Liver (tissue), 7 donors: ENCODE measurements at regions not wholly inside any gene's neighbourhood (a gene's known extent, or its start where the extent isn't known, plus 50 kb on each side); places are given as distances from the start of the nearest gene placed in this dataset.

Source experiments
- DNase-seq: peaks from one replicate; pipeline ENCODE4 v3.0.0-alpha.2; 2017; ENCODE audit warnings: low spot score
- H3K27ac ChIP-seq, 2 donors: one replicate each; pipeline ENCODE4 v1.7.0; 2013; ENCODE audit warnings: inconsistent platforms in 2 of 2, low read length in 2 of 2, control low read depth in 1 of 2, low read depth in 1 of 2, mild to moderate bottlenecking in 1 of 2
- H3K27me3 ChIP-seq, 4 donors: one replicate each; pipeline versions ENCODE4 v1.6.1 to v1.7.0; 2013; ENCODE audit warnings: low read length in 3 of 4, inconsistent platforms in 1 of 4, mild to moderate bottlenecking in 1 of 4, moderate library complexity in 1 of 4; ENCODE audit not compliant: control insufficient read depth in 4 of 4, insufficient read depth in 4 of 4
- H3K36me3 ChIP-seq, 4 donors: one replicate each; pipeline versions ENCODE4 v1.6.1 to v1.7.0; 2013; ENCODE audit warnings: low read length in 3 of 4, mild to moderate bottlenecking in 3 of 4, low read depth in 1 of 4, moderate library complexity in 1 of 4; ENCODE audit not compliant: control insufficient read depth in 4 of 4, insufficient read depth in 3 of 4
- H3K4me1 ChIP-seq, 4 donors: one replicate each; pipeline versions ENCODE4 v1.6.1 to v1.7.0; 2013; ENCODE audit warnings: low read length in 3 of 4, mild to moderate bottlenecking in 3 of 4, moderate library complexity in 1 of 4; ENCODE audit not compliant: control insufficient read depth in 4 of 4, insufficient read depth in 4 of 4
- H3K4me3 ChIP-seq, 3 donors: one replicate each; pipeline versions ENCODE4 v1.6.1 to v1.7.0; 2013; ENCODE audit warnings: low read length in 3 of 3, control low read depth in 1 of 3, low read depth in 1 of 3, mild to moderate bottlenecking in 1 of 3
- H3K9ac ChIP-seq, 2 donors: one replicate each; pipeline ENCODE4 v1.7.0; 2013; ENCODE audit warnings: low read length in 2 of 2, mild to moderate bottlenecking in 2 of 2, moderate library complexity in 2 of 2, control low read depth in 1 of 2, low read depth in 1 of 2
- H3K9me3 ChIP-seq, 4 donors: one replicate each; pipeline versions ENCODE4 v1.6.1 to v1.7.0; 2013; ENCODE audit warnings: low read length in 3 of 4; ENCODE audit not compliant: control insufficient read depth in 4 of 4
- CTCF ChIP-seq: fragments of 150-350 bp; IDR thresholded peaks from 2 replicates; pipeline ENCODE4 v1.5.1; 2017; ENCODE audit warnings: improper control_type of control experiment, low read depth, low read length; ENCODE audit not compliant: missing input control
- EGR1 ChIP-seq, 2 donors: IDR thresholded peaks; 2 replicates each; pipeline ENCODE4 v1.6.1; 2016 to 2018; ENCODE audit warnings: antibody characterized with exemption in 2 of 2, low read depth in 2 of 2
- FOXA1 ChIP-seq: IDR thresholded peaks from 2 replicates; pipeline ENCODE4 v1.6.1; 2016; ENCODE audit warnings: antibody characterized with exemption
- FOXA2 ChIP-seq: IDR thresholded peaks from 2 replicates; pipeline ENCODE4 v1.6.1; 2016; ENCODE audit warnings: antibody characterized with exemption
- GABPA ChIP-seq, 2 donors: IDR thresholded peaks in 1 of 2; conservative IDR thresholded peaks in 1 of 2; 2 replicates each; pipeline ENCODE4 v1.6.1; 2016; ENCODE audit warnings: antibody characterized with exemption in 2 of 2, mild to moderate bottlenecking in 1 of 2, moderate library complexity in 1 of 2
- HNF4A ChIP-seq, 2 donors: conservative IDR thresholded peaks; 2 replicates each; pipeline ENCODE4 v1.6.1; 2016; ENCODE audit warnings: antibody characterized with exemption in 2 of 2, mild to moderate bottlenecking in 2 of 2
- HNF4G ChIP-seq: IDR thresholded peaks from 2 replicates; pipeline ENCODE4 v1.6.1; 2016; ENCODE audit warnings: antibody characterized with exemption
- JUND ChIP-seq, 2 donors: IDR thresholded peaks; 2 replicates each; pipeline ENCODE4 v1.6.1; 2016; ENCODE audit warnings: antibody characterized with exemption in 2 of 2
- MAX ChIP-seq: IDR thresholded peaks from 2 replicates; pipeline ENCODE4 v1.6.1; 2016; ENCODE audit warnings: antibody characterized with exemption
- NR2F2 ChIP-seq: IDR thresholded peaks from 2 replicates; pipeline ENCODE4 v1.6.1; 2016; ENCODE audit warnings: antibody characterized with exemption
- RXRA ChIP-seq, 2 donors: IDR thresholded peaks; 2 replicates each; pipeline ENCODE4 v1.6.1; 2017 to 2018; ENCODE audit warnings: antibody characterized with exemption in 2 of 2, mild to moderate bottlenecking in 1 of 2
- SP1 ChIP-seq: IDR thresholded peaks from 2 replicates; pipeline ENCODE4 v1.6.1; 2018; ENCODE audit warnings: antibody characterized with exemption, mild to moderate bottlenecking
- TAF1 ChIP-seq: conservative IDR thresholded peaks from 2 replicates; pipeline ENCODE4 v1.6.1; 2016; ENCODE audit warnings: antibody characterized with exemption, mild to moderate bottlenecking
- YY1 ChIP-seq: IDR thresholded peaks from 2 replicates; pipeline ENCODE4 v1.6.1; 2016; ENCODE audit warnings: antibody characterized with exemption, mild to moderate bottlenecking
- TF ChIP-seq, protein P1 (sequence below): IDR thresholded peaks from 2 replicates; pipeline ENCODE4 v1.6.1; 2016; ENCODE audit warnings: antibody characterized with exemption, mild to moderate bottlenecking
- TF ChIP-seq, protein P2 (sequence below): IDR thresholded peaks from 2 replicates; pipeline ENCODE4 v1.6.1; 2016; ENCODE audit warnings: antibody characterized with exemption
- TF ChIP-seq, protein P3 (sequence below): IDR thresholded peaks from 2 replicates; pipeline ENCODE4 v1.6.1; 2016; ENCODE audit warnings: antibody characterized with exemption
- donor health status: healthy.
- donor health status: healthy.
- donor health status: healthy.
- donor health status: healthy.

- H3K9me3 ChIP-seq: no peaks in the 10 kb centered on the region
These were observed 199.2 kb downstream of the ALDH8A1 start for GRCh38 chr6:134750669-134751068.

More at GRCh38 chr6:134750669-134751068, 199.2 kb downstream of the ALDH8A1 start:
- no peak overlapping the region for H3K9ac ChIP-seq
- peaks cover 0 to 9% (median 1%) of the 10 kb centered on the region in 4 donors for H3K4me1 ChIP-seq
- no peak for DNase-seq
- no peaks in the 10 kb centered on the region for H3K27me3 ChIP-seq
- no peak overlapping the region for H3K27ac ChIP-seq
- H3K4me3 ChIP-seq: no peak overlapping the region
- no peaks in the 10 kb centered on the region for H3K36me3 ChIP-seq
- no peak for TF ChIP-seq TAF1
- TF ChIP-seq SP1: no peak
- no peak for TF ChIP-seq RXRA (IDR thresholded peaks at IDR 0.05)
- no peak for TF ChIP-seq JUND (IDR thresholded peaks at IDR 0.05)
- TF ChIP-seq, protein P1, sequence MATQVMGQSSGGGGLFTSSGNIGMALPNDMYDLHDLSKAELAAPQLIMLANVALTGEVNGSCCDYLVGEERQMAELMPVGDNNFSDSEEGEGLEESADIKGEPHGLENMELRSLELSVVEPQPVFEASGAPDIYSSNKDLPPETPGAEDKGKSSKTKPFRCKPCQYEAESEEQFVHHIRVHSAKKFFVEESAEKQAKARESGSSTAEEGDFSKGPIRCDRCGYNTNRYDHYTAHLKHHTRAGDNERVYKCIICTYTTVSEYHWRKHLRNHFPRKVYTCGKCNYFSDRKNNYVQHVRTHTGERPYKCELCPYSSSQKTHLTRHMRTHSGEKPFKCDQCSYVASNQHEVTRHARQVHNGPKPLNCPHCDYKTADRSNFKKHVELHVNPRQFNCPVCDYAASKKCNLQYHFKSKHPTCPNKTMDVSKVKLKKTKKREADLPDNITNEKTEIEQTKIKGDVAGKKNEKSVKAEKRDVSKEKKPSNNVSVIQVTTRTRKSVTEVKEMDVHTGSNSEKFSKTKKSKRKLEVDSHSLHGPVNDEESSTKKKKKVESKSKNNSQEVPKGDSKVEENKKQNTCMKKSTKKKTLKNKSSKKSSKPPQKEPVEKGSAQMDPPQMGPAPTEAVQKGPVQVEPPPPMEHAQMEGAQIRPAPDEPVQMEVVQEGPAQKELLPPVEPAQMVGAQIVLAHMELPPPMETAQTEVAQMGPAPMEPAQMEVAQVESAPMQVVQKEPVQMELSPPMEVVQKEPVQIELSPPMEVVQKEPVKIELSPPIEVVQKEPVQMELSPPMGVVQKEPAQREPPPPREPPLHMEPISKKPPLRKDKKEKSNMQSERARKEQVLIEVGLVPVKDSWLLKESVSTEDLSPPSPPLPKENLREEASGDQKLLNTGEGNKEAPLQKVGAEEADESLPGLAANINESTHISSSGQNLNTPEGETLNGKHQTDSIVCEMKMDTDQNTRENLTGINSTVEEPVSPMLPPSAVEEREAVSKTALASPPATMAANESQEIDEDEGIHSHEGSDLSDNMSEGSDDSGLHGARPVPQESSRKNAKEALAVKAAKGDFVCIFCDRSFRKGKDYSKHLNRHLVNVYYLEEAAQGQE: no peak
- TF ChIP-seq CTCF: no peak
- TF ChIP-seq, protein P2, sequence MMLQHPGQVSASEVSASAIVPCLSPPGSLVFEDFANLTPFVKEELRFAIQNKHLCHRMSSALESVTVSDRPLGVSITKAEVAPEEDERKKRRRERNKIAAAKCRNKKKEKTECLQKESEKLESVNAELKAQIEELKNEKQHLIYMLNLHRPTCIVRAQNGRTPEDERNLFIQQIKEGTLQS: no peak
- TF ChIP-seq MAX: no peak
- no peak for TF ChIP-seq HNF4G
- TF ChIP-seq FOXA1: no peak
- TF ChIP-seq FOXA2: no peak
- no peak for TF ChIP-seq GABPA (IDR thresholded peaks at IDR 0.05 in 1 of 2, conservative IDR thresholded peaks at IDR 0.05 in 1 of 2)
- TF ChIP-seq HNF4A (conservative IDR thresholded peaks at IDR 0.05): no peak
- TF ChIP-seq YY1: no peak
- TF ChIP-seq, protein P3, sequence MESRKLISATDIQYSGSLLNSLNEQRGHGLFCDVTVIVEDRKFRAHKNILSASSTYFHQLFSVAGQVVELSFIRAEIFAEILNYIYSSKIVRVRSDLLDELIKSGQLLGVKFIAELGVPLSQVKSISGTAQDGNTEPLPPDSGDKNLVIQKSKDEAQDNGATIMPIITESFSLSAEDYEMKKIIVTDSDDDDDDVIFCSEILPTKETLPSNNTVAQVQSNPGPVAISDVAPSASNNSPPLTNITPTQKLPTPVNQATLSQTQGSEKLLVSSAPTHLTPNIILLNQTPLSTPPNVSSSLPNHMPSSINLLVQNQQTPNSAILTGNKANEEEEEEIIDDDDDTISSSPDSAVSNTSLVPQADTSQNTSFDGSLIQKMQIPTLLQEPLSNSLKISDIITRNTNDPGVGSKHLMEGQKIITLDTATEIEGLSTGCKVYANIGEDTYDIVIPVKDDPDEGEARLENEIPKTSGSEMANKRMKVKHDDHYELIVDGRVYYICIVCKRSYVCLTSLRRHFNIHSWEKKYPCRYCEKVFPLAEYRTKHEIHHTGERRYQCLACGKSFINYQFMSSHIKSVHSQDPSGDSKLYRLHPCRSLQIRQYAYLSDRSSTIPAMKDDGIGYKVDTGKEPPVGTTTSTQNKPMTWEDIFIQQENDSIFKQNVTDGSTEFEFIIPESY: no peak
- no peak for TF ChIP-seq EGR1 (IDR thresholded peaks at IDR 0.05; ENCODE audit: low read depth in 2 of 2)
- no peak for TF ChIP-seq NR2F2
